HG02943 (cell line): ENCODE measurements at regions not wholly inside any gene's neighbourhood (a gene's known extent, or its start where the extent isn't known, plus 50 kb on each side); places are given as distances from the start of the nearest gene placed in this dataset.

ENCODE experiments used
- ATAC-seq: cut with Tn5 transposase; IDR thresholded peaks from one replicate; pipeline ENCODE4 v1.9.1; 2021; ENCODE audit warnings: mild to moderate bottlenecking, low read depth, moderate library complexity; ENCODE audit not compliant: unreplicated experiment

DNA sequence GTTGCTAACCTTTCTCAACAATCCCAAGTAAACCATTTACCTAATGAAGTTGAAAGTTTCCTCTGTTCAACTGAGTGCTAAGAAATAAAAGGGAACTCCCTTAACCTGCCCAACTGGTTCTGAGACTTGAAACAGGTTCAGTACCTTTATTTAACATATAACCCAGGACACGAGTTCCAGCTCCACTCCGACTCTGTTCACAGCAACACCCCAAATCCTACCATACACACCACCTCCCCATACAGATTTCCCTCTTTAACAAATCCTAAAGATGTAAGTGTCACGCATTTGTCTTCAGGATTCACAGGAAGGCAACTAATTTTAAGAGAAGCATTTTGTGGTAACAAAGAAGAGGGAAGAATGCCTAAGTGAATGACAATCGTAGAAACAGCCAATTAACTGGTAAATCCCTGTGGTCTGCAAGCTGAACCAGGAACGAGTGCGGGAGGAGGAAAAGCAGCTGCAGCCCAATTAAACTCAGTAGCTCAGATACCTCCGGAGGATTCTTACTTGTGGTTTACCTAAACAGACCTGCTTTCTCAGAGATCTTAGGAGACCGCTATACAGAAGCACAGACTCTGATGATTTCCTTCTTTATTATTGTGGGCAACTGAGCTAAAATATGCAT is 134.5 kb upstream of the MAGI3 start:
- no peak for ATAC-seq

DNA sequence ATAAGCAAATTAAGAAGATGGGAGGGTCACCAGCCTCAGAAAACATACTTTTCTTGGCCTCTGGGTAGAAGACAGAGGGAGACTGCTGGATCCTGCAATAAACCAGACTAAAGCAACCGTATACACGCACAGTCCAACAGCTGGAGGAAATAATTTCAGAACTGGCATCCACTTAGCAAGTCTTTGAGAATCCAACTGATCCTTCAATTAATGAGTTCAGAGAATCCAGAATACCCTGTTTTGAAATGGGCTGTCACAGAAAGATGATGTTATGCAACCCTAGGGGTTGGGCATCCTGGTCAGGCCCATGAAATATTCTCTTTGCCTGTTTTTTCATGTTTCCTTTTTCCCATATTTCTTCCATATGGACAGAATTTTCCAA is 134.0 kb upstream of the MAGI3 start:
- ATAC-seq = no peak

DNA sequence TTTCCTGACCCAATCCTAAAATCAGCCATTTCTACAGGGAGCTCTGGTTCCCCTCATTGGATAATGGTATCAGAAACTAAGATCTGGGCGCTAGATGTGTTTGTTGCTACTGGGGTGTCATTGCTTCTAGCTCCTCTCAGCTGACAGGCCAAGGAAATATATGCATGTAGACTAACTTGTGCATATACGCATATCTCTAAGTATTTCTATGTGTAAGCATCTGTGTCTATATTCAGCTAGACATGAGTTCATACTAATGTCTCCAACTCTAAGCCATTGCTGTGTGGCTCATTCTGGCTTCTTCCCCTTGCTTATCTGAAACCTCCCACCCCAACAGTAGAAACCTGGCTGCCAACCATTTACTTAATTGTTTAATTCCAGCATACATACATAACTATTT is 130.3 kb upstream of the MAGI3 start:
- no peak for ATAC-seq

DNA sequence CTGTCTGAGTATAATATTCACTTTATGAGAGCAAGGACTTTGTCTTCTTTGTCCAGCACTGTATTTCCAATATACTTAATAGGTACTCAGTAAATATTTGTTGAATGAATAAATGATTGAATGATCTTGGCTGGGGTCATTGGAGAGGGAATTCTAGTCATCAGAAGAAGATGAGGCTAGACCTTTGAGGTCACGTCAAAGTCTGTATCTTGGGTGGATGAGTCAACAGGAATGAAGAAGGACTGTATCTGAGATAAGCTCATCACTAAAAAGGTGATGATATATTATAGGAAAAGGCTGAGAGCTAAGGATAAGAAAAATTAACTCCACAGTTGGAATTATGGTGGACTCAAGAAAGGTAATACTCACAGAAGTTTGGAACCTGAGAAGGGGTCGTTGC is 125.1 kb upstream of the MAGI3 start:
- no peak for ATAC-seq

DNA sequence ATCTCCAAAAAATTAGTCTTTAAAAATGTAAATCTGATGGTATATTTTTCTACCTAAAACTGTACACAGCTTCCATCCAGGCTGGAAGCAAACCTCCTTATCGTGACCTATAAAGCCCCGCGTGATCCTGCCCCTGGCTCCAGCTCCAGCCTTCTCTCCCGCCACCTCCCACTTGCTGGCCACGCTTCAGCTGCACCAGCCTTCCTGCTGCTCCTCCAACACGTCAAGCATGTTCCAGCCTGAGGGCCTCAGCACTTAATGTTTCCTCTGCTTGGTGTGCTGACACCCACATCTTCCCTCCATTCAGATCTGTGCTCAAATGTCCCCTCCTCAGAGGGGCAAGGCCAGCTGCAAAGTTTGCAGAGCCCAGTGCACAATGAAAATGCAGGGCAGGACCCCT is 123.5 kb upstream of the MAGI3 start:
- no peak for ATAC-seq

DNA sequence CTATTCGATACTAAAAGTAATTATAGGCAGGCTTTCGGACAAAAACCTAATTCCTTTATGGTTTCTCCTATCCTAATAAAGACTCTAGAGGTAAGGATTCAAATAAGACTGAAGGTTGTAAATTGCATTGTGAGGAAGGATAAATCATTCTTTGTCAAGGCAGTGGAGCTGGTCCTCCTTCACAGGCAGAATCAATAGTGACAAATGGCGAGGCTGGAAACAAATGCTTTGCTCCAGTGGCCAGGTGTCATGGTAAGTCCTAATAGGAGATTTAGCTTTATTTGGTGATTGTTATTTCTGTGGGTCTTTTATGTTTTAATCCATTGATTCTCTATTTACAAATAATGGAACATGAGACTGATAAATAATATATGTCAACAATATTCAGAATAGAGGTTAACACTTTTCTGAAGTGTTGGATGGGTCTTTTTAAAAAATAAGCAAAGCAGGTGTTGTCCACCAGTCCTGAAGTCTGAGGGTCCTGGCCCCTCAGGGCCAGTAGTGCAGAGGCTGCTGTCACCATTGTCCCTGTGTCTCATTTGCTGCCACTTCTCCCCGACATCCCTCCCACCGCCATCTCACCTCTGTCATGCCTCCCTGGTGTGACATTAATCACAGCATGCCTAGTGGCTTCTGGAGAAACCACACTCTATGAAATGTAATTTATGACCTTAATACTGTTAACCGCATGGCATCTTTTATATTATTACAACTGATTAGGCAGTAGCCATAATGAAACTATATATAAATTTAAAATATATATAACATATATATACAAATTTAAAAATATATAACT is 120.9 kb upstream of the MAGI3 start:
- no peak for ATAC-seq

DNA sequence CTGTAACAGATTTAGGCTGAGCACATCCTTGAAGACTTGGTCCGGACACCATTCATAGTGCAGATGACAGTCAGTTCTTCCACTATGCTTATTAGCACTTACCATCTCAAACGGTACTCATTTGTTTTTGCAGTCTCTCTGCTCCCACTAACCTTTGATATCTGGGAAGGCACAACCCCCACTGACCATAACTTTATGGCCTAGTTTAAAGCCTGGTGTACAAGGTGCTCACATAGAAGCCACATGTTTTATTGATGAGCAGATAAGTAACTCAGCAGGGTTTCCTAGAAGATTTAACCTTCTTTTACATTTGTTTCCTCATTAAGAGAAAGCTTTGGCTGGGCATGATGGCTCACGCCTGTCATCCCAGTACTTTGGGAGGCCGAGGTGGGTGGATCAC is 119.3 kb upstream of the MAGI3 start:
- ATAC-seq = no peak

DNA sequence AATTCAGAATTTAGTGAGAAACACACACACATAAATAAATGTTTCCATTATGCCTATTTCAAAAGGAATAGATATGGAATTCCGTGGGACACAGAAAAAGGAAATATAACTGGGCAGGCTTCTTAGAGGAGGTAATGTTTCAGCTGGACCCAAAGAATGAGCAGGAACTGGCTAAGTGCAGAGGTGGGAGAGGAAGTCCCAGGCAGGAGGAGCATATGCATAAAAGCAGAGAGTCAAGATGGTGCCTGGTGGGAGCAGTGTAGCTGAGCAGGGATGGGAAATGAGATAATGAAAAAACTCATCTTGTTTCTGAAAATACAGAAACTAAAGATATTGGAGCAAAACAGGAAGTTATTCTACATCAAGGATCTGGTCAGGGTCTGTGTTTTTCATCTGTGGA is 115.2 kb upstream of the MAGI3 start:
- ATAC-seq = no peak

DNA sequence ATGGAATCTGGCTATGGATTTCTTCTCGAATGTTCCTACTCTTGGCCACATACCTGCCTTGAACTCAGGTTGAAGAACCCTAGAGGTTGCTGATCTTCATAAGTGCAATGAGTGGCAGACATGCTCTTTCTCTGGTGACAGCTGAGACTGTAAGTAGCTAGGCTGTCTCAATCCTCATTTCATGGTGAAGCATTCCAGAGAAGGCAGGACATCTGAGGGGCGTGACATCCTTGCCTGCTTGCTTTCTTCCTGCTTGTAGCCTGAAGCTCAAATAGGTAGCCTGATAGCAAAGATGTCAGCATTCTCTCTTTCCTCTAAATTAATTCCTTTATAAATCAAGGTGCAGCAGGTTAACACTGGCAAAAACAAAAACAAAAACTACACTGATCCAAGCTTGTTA is 114.6 kb upstream of the MAGI3 start:
- no peak for ATAC-seq

DNA sequence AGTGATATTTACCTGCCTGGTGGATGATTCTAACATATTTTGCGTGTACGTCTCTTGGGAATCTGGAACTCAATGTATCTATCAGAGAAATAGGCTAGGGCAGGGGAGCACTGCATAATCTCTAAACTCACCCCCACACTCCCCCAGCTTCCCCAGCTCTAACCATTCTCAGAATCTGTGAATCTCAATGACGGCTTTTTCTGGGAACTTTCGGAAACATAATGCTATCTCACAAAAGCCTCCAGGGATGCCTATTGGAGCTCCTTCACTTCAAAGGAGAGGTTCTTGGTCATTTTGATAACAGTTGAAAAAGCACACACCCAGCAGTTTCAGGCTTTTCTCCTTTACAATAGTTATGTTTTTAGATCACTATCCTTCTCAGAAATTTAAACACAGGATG is 113.8 kb upstream of the MAGI3 start:
- ATAC-seq = no peak

DNA sequence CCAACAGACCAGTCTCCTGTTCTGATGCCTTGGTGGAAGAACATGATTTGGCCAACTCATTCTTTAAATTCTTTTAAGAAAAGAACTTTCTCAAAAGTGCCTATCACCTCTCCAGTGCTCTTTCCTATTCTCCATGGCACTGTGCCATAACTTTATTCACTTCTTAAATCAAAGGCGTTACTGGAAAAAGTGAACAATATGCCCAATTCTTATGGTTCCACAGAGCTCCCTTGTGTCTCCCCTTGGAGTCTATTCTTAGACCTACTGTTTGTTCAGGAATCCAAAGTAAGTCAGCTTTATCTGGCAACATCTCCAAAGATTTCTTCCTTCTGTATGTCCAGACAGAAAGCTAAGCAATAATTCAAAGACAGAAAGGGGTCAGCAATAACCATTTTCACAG is 111.9 kb upstream of the MAGI3 start:
- no peak for ATAC-seq

DNA sequence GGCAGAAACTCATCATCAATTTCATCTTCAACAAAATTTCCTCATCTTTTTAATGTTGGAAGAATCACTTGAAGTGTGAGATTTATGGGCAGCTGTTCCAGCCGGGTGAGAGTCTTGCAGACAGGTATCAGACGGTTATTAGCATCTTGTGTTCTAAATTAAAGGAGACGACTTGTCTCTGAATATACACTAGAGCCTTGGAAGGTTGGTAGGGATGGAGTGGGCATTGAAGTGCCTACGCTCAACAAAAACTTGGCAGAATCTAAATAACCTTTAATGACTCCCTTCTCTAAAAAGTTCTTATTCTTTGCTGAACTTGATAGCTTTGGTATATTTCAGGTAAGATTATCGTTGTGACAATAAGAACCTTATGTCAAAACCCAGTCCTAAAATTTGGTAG is 111.5 kb upstream of the MAGI3 start:
- no peak for ATAC-seq

DNA sequence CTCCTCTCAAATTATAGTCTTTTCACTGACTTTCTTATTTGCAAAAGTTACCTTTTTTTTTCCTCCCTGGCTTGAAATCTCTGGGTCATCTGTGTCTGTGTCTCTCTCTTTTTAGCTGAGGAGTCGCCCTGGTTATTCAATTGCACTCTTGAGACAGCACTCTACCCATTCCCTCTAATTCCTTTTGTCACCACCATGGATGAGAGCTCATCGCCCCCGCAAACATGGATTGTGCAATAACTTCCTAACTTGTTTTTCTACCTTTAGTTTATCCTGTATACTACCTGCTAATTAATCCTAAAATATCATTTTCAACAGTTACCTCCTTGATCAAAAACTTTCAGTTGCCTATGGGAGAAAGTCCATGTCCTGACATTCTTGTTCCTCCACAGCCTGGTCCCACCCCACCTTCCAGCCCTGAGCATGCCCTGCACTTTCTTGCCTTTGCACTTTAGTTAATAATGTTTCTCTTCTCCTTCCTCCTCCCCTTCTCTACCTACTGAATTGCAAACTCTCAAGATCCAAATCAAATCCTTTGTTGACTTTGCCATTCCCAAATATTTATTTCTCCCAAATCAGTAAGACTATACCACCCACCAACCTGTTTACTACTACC is 110.4 kb upstream of the MAGI3 start:
- no peak for ATAC-seq

DNA sequence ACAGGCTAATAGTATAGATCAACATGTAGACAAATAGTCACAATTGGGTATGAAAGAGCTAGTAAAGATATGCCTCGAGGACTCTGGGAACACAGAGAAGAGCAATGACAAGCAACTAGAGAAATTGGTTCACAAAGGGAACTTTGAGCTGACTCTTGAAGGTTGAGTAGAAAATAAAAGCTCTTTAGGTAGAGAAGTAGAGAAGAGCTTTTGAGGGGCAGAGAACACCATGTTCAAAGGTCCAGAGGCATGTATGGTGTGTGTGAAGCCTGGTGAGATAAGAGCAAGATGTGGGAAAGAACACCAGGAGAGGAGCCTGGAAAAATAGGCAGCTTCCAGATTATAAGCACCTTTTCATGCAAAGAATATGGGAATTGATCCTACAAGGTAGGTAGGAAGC is 109.7 kb upstream of the MAGI3 start:
- no peak for ATAC-seq

DNA sequence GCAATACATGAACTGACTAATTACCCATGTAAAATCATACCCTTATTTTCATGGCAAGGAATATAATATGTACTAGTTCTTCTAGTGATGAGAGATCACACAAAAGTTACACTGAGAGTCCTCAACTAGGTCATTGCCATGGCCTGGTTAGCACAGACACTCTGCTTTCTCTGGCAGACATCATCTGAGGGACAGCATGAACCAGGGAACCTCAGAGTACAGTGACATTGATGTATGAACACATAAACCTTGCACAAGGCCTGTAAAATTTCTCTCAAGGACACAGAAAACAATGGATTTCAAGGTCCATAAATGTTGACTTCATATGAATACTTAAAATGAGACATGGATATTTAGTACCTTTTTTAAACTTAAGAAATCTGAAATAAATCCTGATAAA is 108.8 kb upstream of the MAGI3 start:
- ATAC-seq = no peak

DNA sequence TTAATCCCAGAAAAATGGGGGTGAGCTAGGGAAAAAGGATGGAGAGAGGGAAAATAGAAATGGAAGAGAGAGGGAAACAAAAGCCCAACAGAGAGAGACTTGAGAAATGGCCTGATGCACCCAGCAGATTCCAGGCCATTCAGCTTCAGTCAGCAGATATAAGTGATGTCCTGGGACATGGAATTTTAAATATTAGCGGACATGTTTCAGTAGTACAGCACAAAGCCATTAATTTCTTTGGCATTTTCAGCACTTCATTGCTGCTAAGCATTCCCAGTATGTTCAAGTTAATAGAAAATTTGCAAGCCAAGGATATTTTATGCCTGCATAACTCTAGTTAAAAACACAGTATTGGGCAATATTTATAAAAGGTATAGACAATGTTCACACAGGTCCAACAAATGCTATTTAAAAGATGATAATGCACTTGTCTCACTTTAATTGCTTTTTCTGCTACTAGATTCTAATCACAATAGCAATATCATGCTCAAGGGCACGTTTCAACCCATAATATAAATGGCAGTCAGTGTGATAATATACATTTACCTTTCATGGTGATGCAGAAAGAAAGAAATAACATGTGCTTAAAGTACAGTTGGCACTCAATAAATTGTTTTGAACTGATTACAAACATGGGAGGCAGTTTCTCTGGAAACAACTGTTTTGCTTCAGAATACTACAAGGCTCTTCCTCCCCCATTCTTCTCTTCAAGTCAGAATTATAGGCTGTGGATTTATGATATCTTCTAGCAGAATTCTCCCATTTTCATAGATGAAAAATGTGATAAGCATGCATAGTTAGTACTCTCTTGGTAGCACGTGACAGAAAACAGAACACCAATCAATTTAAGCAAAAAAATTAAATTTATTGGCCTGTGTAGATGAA is 108.1 kb upstream of the MAGI3 start:
- no peak for ATAC-seq

DNA sequence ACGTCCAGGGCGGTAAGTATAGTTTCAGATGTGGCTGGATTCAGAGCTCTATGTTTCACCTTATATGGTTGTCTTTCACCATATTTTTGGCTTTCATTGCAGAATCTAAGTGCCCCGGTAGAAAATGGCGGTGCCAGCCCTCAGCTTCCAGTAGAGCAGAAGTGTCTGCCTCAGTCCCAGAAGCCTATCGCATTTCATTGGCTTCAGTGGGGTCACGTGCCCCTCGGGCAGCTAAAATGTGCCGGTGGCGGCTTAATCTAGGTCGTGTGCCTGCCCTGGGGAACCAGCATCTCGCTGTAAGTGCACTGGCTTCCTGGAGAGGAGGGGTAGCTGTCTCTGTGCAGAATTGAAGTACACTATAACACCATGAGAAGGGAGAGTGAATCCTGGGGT is 107.4 kb upstream of the MAGI3 start:
- ATAC-seq = no peak

DNA sequence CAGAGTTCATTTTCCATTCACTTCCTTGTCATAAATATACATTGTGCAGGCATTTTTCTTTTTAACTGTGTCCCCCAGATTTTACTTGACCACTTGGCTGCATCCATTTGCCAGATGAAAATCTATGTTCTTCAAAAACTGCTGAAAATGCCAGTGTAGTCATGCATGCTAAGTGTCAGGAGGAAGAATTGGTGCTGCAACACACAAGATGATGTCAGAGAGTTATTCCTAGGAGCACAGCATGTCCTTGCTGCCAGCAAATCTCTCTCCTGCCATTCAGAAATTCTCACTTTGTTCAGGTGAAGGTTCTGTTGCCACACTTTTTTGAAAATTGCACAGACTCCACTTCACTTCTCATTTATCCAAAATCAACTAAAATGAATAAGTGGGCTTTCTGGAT is 106.4 kb upstream of the MAGI3 start:
- ATAC-seq = no peak

DNA sequence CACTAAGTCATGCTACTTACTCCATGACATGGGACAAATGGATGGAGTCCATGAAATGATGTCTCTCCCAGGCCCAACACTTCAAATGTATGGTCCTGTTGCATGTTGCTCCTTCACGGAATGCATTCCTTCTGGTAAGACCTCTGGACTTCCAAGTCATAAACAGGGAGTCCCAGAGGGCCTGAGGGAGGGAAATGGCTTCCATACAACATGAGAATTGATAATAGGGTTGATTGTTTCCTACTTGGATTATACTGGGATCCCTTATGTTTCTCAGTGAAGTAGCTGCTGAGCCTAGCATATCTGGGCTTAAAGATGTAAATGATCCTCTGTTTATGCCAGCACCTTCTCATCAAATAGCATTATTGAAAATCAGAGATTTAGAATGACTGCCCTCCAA is 104.2 kb upstream of the MAGI3 start:
- no peak for ATAC-seq

DNA sequence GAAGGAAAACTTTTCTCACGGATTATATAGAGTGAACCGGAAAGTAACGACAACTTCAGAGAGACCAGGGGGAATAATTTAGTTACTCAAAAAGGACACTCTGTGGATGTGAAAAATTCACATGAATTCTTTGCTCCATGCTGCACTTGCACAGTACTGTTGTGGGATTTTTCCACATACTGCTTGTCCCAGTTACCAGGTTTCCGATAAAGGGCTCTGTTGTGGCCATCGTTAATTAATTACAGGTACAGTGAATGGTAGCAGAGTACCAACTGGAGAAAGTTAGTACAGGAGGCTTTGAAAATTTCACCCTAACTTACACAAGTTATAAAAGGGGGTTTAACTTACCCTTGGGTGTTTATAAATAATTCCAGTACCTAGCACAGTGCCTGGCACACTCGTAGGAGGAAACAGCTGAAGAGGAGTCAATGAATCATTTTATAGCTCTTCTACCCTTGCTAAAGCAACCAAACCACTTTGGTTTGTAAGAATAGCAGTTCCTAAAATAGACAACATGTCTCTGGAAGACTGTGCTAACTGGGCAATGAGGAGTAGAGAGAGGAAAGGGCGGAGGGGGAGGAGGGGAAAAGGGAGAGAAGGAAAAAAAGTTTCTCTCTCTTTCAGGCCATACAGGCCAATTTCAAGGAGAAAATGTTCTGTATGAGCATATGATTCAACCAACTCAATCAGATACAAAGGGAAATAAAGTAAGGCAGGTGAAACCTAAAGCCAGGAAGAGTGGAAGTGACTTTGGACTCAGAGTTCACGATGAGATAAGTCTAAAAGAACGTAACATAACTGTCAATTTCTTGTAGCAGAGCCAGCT is 98.3 kb upstream of the MAGI3 start:
- ATAC-seq = no peak
